ENCODE measurements at regions not wholly inside any gene's neighbourhood (a gene's known extent, or its start where the extent isn't known, plus 50 kb on each side); places are given as distances from the start of the nearest gene placed in this dataset.

- Histone ChIP-seq H3K4me3 (ENCODE audit: low read length in 2 of 2) (no peak overlapping the region), H3K36me3 (ENCODE audit: control insufficient read depth in 2 of 2, insufficient read depth in 2 of 2, low read length in 1 of 2) (no peaks in the 10 kb centered on the region), H3K4me1 (ENCODE audit: control insufficient read depth in 2 of 2, insufficient read depth in 2 of 2, low read length in 2 of 2) (no peaks in the 10 kb centered on the region), H3K27ac (ENCODE audit: low read depth in 1 of 2, low read length in 1 of 2) (no peak overlapping the region), H3K9me3 (ENCODE audit: control insufficient read depth in 2 of 2, insufficient read depth in 1 of 2, low read length in 1 of 2) (no peaks in the 10 kb centered on the region), H3K27me3 (ENCODE audit: control insufficient read depth in 2 of 2, insufficient read depth in 1 of 2, low read length in 1 of 2) (no peaks in the 10 kb centered on the region)
- whole genome bisulfite sequencing = 95% methylated on average over 3 of the region's 3 CpGs
- no peak for DNase-seq (ENCODE audit: low read depth in 6 of 9, low spot score in 9 of 9)
Measured at GRCh38 chr14:54132496-54132895, 175.9 kb upstream of the BMP4 start.

- no peak for DNase-seq (ENCODE audit: low read depth in 6 of 9, low spot score in 9 of 9)
- no peaks in the 10 kb centered on the region for H3K9me3 ChIP-seq (ENCODE audit: control insufficient read depth in 2 of 2, insufficient read depth in 1 of 2, low read length in 1 of 2)
- no peaks in the 10 kb centered on the region for H3K27me3 ChIP-seq (ENCODE audit: control insufficient read depth in 2 of 2, insufficient read depth in 1 of 2, low read length in 1 of 2)
- H3K4me1 ChIP-seq (ENCODE audit: control insufficient read depth in 2 of 2, insufficient read depth in 2 of 2, low read length in 2 of 2) = no peaks in the 10 kb centered on the region
- H3K4me3 ChIP-seq (ENCODE audit: low read length in 2 of 2) = no peak overlapping the region
- 84% methylated on average over 3 of the region's 3 CpGs for WGBS
- no peak overlapping the region for H3K27ac ChIP-seq (ENCODE audit: low read depth in 1 of 2, low read length in 1 of 2)
- no peaks in the 10 kb centered on the region for H3K36me3 ChIP-seq (ENCODE audit: control insufficient read depth in 2 of 2, insufficient read depth in 2 of 2, low read length in 1 of 2)
Measured at GRCh38 chr14:54133896-54134295, 177.3 kb upstream of the BMP4 start.

GRCh38 chr14:54135804-54136280, 179.2 kb upstream of the BMP4 start:
- Histone ChIP-seq H3K27me3 (ENCODE audit: control insufficient read depth in 2 of 2, insufficient read depth in 1 of 2, low read length in 1 of 2) (no peaks in the 10 kb centered on the region), H3K9me3 (ENCODE audit: control insufficient read depth in 2 of 2, insufficient read depth in 1 of 2, low read length in 1 of 2) (no peaks in the 10 kb centered on the region), H3K4me1 (ENCODE audit: control insufficient read depth in 2 of 2, insufficient read depth in 2 of 2, low read length in 2 of 2) (no peaks in the 10 kb centered on the region), H3K27ac (ENCODE audit: low read depth in 1 of 2, low read length in 1 of 2) (no peak overlapping the region), H3K4me3 (ENCODE audit: low read length in 2 of 2) (no peak overlapping the region), H3K36me3 (ENCODE audit: control insufficient read depth in 2 of 2, insufficient read depth in 2 of 2, low read length in 1 of 2) (no peaks in the 10 kb centered on the region)
- DNase-seq (ENCODE audit: low read depth in 6 of 9, low spot score in 9 of 9) = no peak
- WGBS = 80% methylated on average over 3 of the region's 3 CpGs

- no peak overlapping the region for H3K27ac ChIP-seq (ENCODE audit: low read depth in 1 of 2, low read length in 1 of 2)
- H3K4me1 ChIP-seq (ENCODE audit: control insufficient read depth in 2 of 2, insufficient read depth in 2 of 2, low read length in 2 of 2) = no peaks in the 10 kb centered on the region
- no peak for DNase-seq (ENCODE audit: low read depth in 6 of 9, low spot score in 9 of 9)
- no peaks in the 10 kb centered on the region for H3K36me3 ChIP-seq (ENCODE audit: control insufficient read depth in 2 of 2, insufficient read depth in 2 of 2, low read length in 1 of 2)
- WGBS = 90% methylated on average over 6 of the region's 6 CpGs
- H3K27me3 ChIP-seq (ENCODE audit: control insufficient read depth in 2 of 2, insufficient read depth in 1 of 2, low read length in 1 of 2) = no peaks in the 10 kb centered on the region
- H3K9me3 ChIP-seq (ENCODE audit: control insufficient read depth in 2 of 2, insufficient read depth in 1 of 2, low read length in 1 of 2) = no peaks in the 10 kb centered on the region
- H3K4me3 ChIP-seq (ENCODE audit: low read length in 2 of 2) = no peak overlapping the region
Measured at GRCh38 chr14:54136894-54137613, 180.4 kb upstream of the BMP4 start.

- Histone ChIP-seq H3K4me1 (ENCODE audit: control insufficient read depth in 2 of 2, insufficient read depth in 2 of 2, low read length in 2 of 2) (no peaks in the 10 kb centered on the region), H3K36me3 (ENCODE audit: control insufficient read depth in 2 of 2, insufficient read depth in 2 of 2, low read length in 1 of 2) (no peaks in the 10 kb centered on the region), H3K4me3 (ENCODE audit: low read length in 2 of 2) (no peak overlapping the region), H3K27ac (ENCODE audit: low read depth in 1 of 2, low read length in 1 of 2) (no peak overlapping the region), H3K27me3 (ENCODE audit: control insufficient read depth in 2 of 2, insufficient read depth in 1 of 2, low read length in 1 of 2) (no peaks in the 10 kb centered on the region), H3K9me3 (ENCODE audit: control insufficient read depth in 2 of 2, insufficient read depth in 1 of 2, low read length in 1 of 2) (no peaks in the 10 kb centered on the region)
- DNase-seq (ENCODE audit: low read depth in 6 of 9, low spot score in 9 of 9) = no peak
- 92% methylated on average over 1 of the region's 1 CpG for WGBS
Measured at GRCh38 chr14:54137614-54137961, 181.0 kb upstream of the BMP4 start.

GRCh38 chr14:54138024-54138353, 181.4 kb upstream of the BMP4 start:
- Histone ChIP-seq H3K27me3 (ENCODE audit: control insufficient read depth in 2 of 2, insufficient read depth in 1 of 2, low read length in 1 of 2) (no peaks in the 10 kb centered on the region), H3K36me3 (ENCODE audit: control insufficient read depth in 2 of 2, insufficient read depth in 2 of 2, low read length in 1 of 2) (no peaks in the 10 kb centered on the region)
- 80% methylated on average over 1 of the region's 1 CpG for WGBS

GRCh38 chr14:54138354-54139038, 181.9 kb upstream of the BMP4 start:
- no peak overlapping the region for H3K27ac ChIP-seq (ENCODE audit: low read depth in 1 of 2, low read length in 1 of 2)
- no peak overlapping the region for H3K4me3 ChIP-seq (ENCODE audit: low read length in 2 of 2)
- no peaks in the 10 kb centered on the region for H3K36me3 ChIP-seq (ENCODE audit: control insufficient read depth in 2 of 2, insufficient read depth in 2 of 2, low read length in 1 of 2)
- H3K9me3 ChIP-seq (ENCODE audit: control insufficient read depth in 2 of 2, insufficient read depth in 1 of 2, low read length in 1 of 2) = no peaks in the 10 kb centered on the region
- WGBS = 79% methylated on average over 2 of the region's 2 CpGs
- H3K27me3 ChIP-seq (ENCODE audit: control insufficient read depth in 2 of 2, insufficient read depth in 1 of 2, low read length in 1 of 2) = no peaks in the 10 kb centered on the region
- no peak for DNase-seq (ENCODE audit: low read depth in 6 of 9, low spot score in 9 of 9)
- H3K4me1 ChIP-seq (ENCODE audit: control insufficient read depth in 2 of 2, insufficient read depth in 2 of 2, low read length in 2 of 2) = no peaks in the 10 kb centered on the region

More at GRCh38 chr14:54138024-54138353, 181.4 kb upstream of the BMP4 start:
- no peak for DNase-seq (ENCODE audit: low read depth in 6 of 9, low spot score in 9 of 9)
- Histone ChIP-seq H3K9me3 (ENCODE audit: control insufficient read depth in 2 of 2, insufficient read depth in 1 of 2, low read length in 1 of 2) (no peaks in the 10 kb centered on the region), H3K4me3 (ENCODE audit: low read length in 2 of 2) (no peak overlapping the region), H3K27ac (ENCODE audit: low read depth in 1 of 2, low read length in 1 of 2) (no peak overlapping the region), H3K4me1 (ENCODE audit: control insufficient read depth in 2 of 2, insufficient read depth in 2 of 2, low read length in 2 of 2) (no peaks in the 10 kb centered on the region)

GRCh38 chr14:54140551-54140950, 183.9 kb upstream of the BMP4 start:
- no peaks in the 10 kb centered on the region for H3K4me1 ChIP-seq (ENCODE audit: control insufficient read depth in 2 of 2, insufficient read depth in 2 of 2, low read length in 2 of 2)
- H3K4me3 ChIP-seq (ENCODE audit: low read length in 2 of 2) = no peak overlapping the region
- H3K27ac ChIP-seq (ENCODE audit: low read depth in 1 of 2, low read length in 1 of 2) = no peak overlapping the region
- no peaks in the 10 kb centered on the region for H3K27me3 ChIP-seq (ENCODE audit: control insufficient read depth in 2 of 2, insufficient read depth in 1 of 2, low read length in 1 of 2)
- no peaks in the 10 kb centered on the region for H3K36me3 ChIP-seq (ENCODE audit: control insufficient read depth in 2 of 2, insufficient read depth in 2 of 2, low read length in 1 of 2)
- WGBS = 100% methylated on average over 1 of the region's 1 CpG
- no peak for DNase-seq (ENCODE audit: low read depth in 6 of 9, low spot score in 9 of 9)
- H3K9me3 ChIP-seq (ENCODE audit: control insufficient read depth in 2 of 2, insufficient read depth in 1 of 2, low read length in 1 of 2) = no peaks in the 10 kb centered on the region

GRCh38 chr14:54146601-54147000, 190.0 kb upstream of the BMP4 start:
- H3K36me3 ChIP-seq (ENCODE audit: control insufficient read depth in 2 of 2, insufficient read depth in 2 of 2, low read length in 1 of 2) = no peaks in the 10 kb centered on the region
- H3K4me1 ChIP-seq (ENCODE audit: control insufficient read depth in 2 of 2, insufficient read depth in 2 of 2, low read length in 2 of 2) = no peaks in the 10 kb centered on the region
- 90% methylated on average over 2 of the region's 2 CpGs for WGBS
- no peaks in the 10 kb centered on the region for H3K9me3 ChIP-seq (ENCODE audit: control insufficient read depth in 2 of 2, insufficient read depth in 1 of 2, low read length in 1 of 2)
- no peak for DNase-seq (ENCODE audit: low read depth in 6 of 9, low spot score in 9 of 9)
- H3K4me3 ChIP-seq (ENCODE audit: low read length in 2 of 2) = no peak overlapping the region
- no peak overlapping the region for H3K27ac ChIP-seq (ENCODE audit: low read depth in 1 of 2, low read length in 1 of 2)
- H3K27me3 ChIP-seq (ENCODE audit: control insufficient read depth in 2 of 2, insufficient read depth in 1 of 2, low read length in 1 of 2) = no peaks in the 10 kb centered on the region

Measured in thymus (tissue), 11 donors.